Loucy (cell line): ENCODE measurements at regions not wholly inside any gene's neighbourhood (a gene's known extent, or its start where the extent isn't known, plus 50 kb on each side); places are given as distances from the start of the nearest gene placed in this dataset.

ENCODE experiments used
- H2AFZ ChIP-seq: fragments of 200-600 bp; sonication (generic); 2 replicates; pipeline ENCODE4 v1.6.0; 2016; ENCODE audit warnings: antibody characterized with exemption, mild to moderate bottlenecking, low read length, moderate library complexity
- H3F3A ChIP-seq: fragments of 200-600 bp; 2 replicates; pipeline ENCODE4 v1.6.0; 2016; ENCODE audit warnings: antibody characterized with exemption, low read depth, mild to moderate bottlenecking
- H3K27me3 ChIP-seq: fragments of 200-600 bp; sonication (generic); 2 replicates; pipeline ENCODE4 v1.6.1; 2014; ENCODE audit warnings: low read length, mild to moderate bottlenecking; ENCODE audit not compliant: insufficient read depth, poor library complexity, severe bottlenecking
- H3K36me3 ChIP-seq: fragments of 200-600 bp; sonication (generic); 2 replicates; pipeline ENCODE4 v1.6.1; 2016; ENCODE audit warnings: low read length; ENCODE audit not compliant: insufficient read depth
- H3K4me1 ChIP-seq: fragments of 200-600 bp; sonication (generic); 2 replicates; pipeline ENCODE4 v1.5.1; 2014; ENCODE audit warnings: low read length, mild to moderate bottlenecking; ENCODE audit not compliant: insufficient read depth, poor library complexity, severe bottlenecking
- H3K4me2 ChIP-seq: fragments of 200-600 bp; sonication (generic); 2 replicates; pipeline ENCODE4 v1.6.0; 2014; ENCODE audit warnings: antibody characterized with exemption, low read length, low read depth, mild to moderate bottlenecking; ENCODE audit not compliant: poor library complexity, severe bottlenecking
- H3K4me3 ChIP-seq: fragments of 200-600 bp; sonication (generic); 2 replicates; pipeline ENCODE4 v1.5.1; 2014; ENCODE audit warnings: low read length, mild to moderate bottlenecking, mixed read lengths; ENCODE audit not compliant: poor library complexity, severe bottlenecking
- H3K79me2 ChIP-seq: fragments of 200-600 bp; sonication (generic); 2 replicates; pipeline ENCODE4 v1.6.1; 2014; ENCODE audit warnings: low read length; ENCODE audit not compliant: insufficient read depth
- H3K9ac ChIP-seq: fragments of 200-600 bp; sonication (generic); 2 replicates; pipeline ENCODE4 v1.6.0; 2014; ENCODE audit warnings: mild to moderate bottlenecking, low read depth, low read length, moderate library complexity; ENCODE audit not compliant: poor library complexity, severe bottlenecking
- H3K9me2 ChIP-seq: fragments of 200-600 bp; sonication (generic); replicated peaks from 2 replicates; pipeline ENCODE4 v1.6.1; 2016; ENCODE audit warnings: low read depth, low read length, mixed read lengths
- H3K9me3 ChIP-seq: fragments of 200-600 bp; sonication (generic); 2 replicates; pipeline ENCODE4 v1.6.1; 2014; ENCODE audit warnings: mild to moderate bottlenecking, antibody characterized with exemption, low read length, low read depth; ENCODE audit not compliant: insufficient read depth
- H4K20me1 ChIP-seq: fragments of 200-600 bp; sonication (generic); 2 replicates; pipeline ENCODE4 v1.6.0; 2014; ENCODE audit warnings: antibody characterized with exemption, low read length, mild to moderate bottlenecking; ENCODE audit not compliant: insufficient read depth, poor library complexity, severe bottlenecking
- CTCF ChIP-seq: fragments of 200-600 bp; sonication (generic); conservative IDR thresholded peaks from 2 replicates; pipeline ENCODE4 v1.5.1; 2014; ENCODE audit warnings: mild to moderate bottlenecking, antibody characterized with exemption, low read length
- EZH2phosphoT487 ChIP-seq: fragments of 200-600 bp; IDR thresholded peaks from 2 replicates; pipeline ENCODE4 v1.6.1; 2018; ENCODE audit warnings: antibody characterized with exemption, mild to moderate bottlenecking, moderate library complexity, borderline replicate concordance

GRCh38 chr4:120977435-120977997 is 55.0 kb upstream of the PRDM5 start:
- Histone ChIP-seq H3K4me2 (no peak overlapping the region), H3K27me3 (no peaks in the 10 kb centered on the region), H3K4me1 (no peaks in the 10 kb centered on the region), H3K9me3 (no peaks in the 10 kb centered on the region), H3K4me3 (no peak overlapping the region), H3F3A (no peaks in the 10 kb centered on the region), H3K9me2 (no peaks in the 10 kb centered on the region), H4K20me1 (no peaks in the 10 kb centered on the region), H3K9ac (no peak overlapping the region), H2AFZ (no peak overlapping the region), H3K79me2 (no peaks in the 10 kb centered on the region), H3K36me3 (no peaks in the 10 kb centered on the region)
- TF ChIP-seq CTCF (peak; percentile 57), EZH2phosphoT487 (no peak)

GRCh38 chr4:120973207-120973606 is 50.7 kb upstream of the PRDM5 start:
- Histone ChIP-seq H3K9me3 (no peaks in the 10 kb centered on the region), H3K4me1 (no peaks in the 10 kb centered on the region), H3K4me3 (no peak overlapping the region), H3K4me2 (no peak overlapping the region), H3K27me3 (no peaks in the 10 kb centered on the region), H3F3A (no peaks in the 10 kb centered on the region), H3K9me2 (no peaks in the 10 kb centered on the region), H3K9ac (no peak overlapping the region), H4K20me1 (no peaks in the 10 kb centered on the region), H3K79me2 (no peaks in the 10 kb centered on the region), H3K36me3 (no peaks in the 10 kb centered on the region), H2AFZ (no peak overlapping the region)
- no peak for TF ChIP-seq EZH2phosphoT487
- no peak for TF ChIP-seq CTCF
